ENCODE measurements at regions not wholly inside any gene's neighbourhood (a gene's known extent, or its start where the extent isn't known, plus 50 kb on each side); places are given as distances from the start of the nearest gene placed in this dataset.

- WGBS, 2 donors, result no CpG with 5 or more reads among the region's 1 CpG
- no peak for DNase-seq
- no peak overlapping the region for H3K27ac ChIP-seq
- no peaks in the 10 kb centered on the region for H3K9me3 ChIP-seq
- H3K4me1 ChIP-seq, result no peaks in the 10 kb centered on the region
- intact Hi-C loops (cut with DNase I), result no loop called here
- TF ChIP-seq CTCF (IDR thresholded peaks at IDR 0.05) (no peak), POLR2A (IDR thresholded peaks at IDR 0.05) (no peak)
- H3K4me3 ChIP-seq, result no peak overlapping the region
- H3K36me3 ChIP-seq, result no peaks in the 10 kb centered on the region
- peaks cover 0 to 9% (median 0%) of the 10 kb centered on the region in 4 donors for H3K27me3 ChIP-seq
Observed at GRCh38 chr11:22567759-22568158, 57.9 kb downstream of the FANCF start.

- TF ChIP-seq CTCF (IDR thresholded peaks at IDR 0.05) (no peak), POLR2A (IDR thresholded peaks at IDR 0.05) (no peak)
- DNase-seq, result no peak
- no peak overlapping the region for H3K4me3 ChIP-seq
- H3K27ac ChIP-seq, result no peak overlapping the region
- peaks cover 0 to 9% (median 0%) of the 10 kb centered on the region in 4 donors for H3K27me3 ChIP-seq
- no peaks in the 10 kb centered on the region for H3K4me1 ChIP-seq
- 18% methylated on average over 2 of the region's 2 CpGs; no CpG with 5 or more reads in 1 of the 2 donors for WGBS, 2 donors
- intact Hi-C loops (cut with DNase I), result no loop called here
- no peaks in the 10 kb centered on the region for H3K9me3 ChIP-seq
- H3K36me3 ChIP-seq, result no peaks in the 10 kb centered on the region
Observed at GRCh38 chr11:22566293-22566692, 59.3 kb downstream of the FANCF start.

GRCh38 chr11:22561283-22561682, 64.3 kb downstream of the FANCF start:
- no peak for DNase-seq
- Histone ChIP-seq H3K36me3 (no peaks in the 10 kb centered on the region), H3K4me1 (no peaks in the 10 kb centered on the region), H3K9me3 (no peaks in the 10 kb centered on the region), H3K27ac (no peak overlapping the region), H3K4me3 (no peak overlapping the region), H3K27me3 (no peaks in the 10 kb centered on the region)
- no peak for TF ChIP-seq CTCF (IDR thresholded peaks at IDR 0.05)
- TF ChIP-seq POLR2A (IDR thresholded peaks at IDR 0.05), result no peak
- WGBS, 2 donors, result 85 to 89% methylated on average over 2 of the region's 2 CpGs
- intact Hi-C loops (cut with DNase I), result no loop called here

GRCh38 chr11:22559416-22559815, 66.2 kb downstream of the FANCF start:
- WGBS, 2 donors, result 54 to 61% methylated on average over 2 of the region's 2 CpGs
- H3K27me3 ChIP-seq, result no peaks in the 10 kb centered on the region
- no peak overlapping the region for H3K27ac ChIP-seq
- no peak overlapping the region for H3K4me3 ChIP-seq
- no peaks in the 10 kb centered on the region for H3K36me3 ChIP-seq
- no peaks in the 10 kb centered on the region for H3K4me1 ChIP-seq
- H3K9me3 ChIP-seq, result no peaks in the 10 kb centered on the region
- intact Hi-C loops (cut with DNase I), result no loop called here
- DNase-seq, result no peak
- TF ChIP-seq POLR2A (IDR thresholded peaks at IDR 0.05) (no peak), CTCF (IDR thresholded peaks at IDR 0.05) (no peak)

GRCh38 chr11:22558664-22559063, 67.0 kb downstream of the FANCF start:
- no peak overlapping the region for H3K4me3 ChIP-seq
- TF ChIP-seq POLR2A (IDR thresholded peaks at IDR 0.05) (no peak), CTCF (IDR thresholded peaks at IDR 0.05) (no peak)
- 51 to 55% methylated on average over 4 of the region's 4 CpGs for WGBS, 2 donors

More at GRCh38 chr11:22558664-22559063, 67.0 kb downstream of the FANCF start:
- Histone ChIP-seq H3K27me3 (no peaks in the 10 kb centered on the region), H3K36me3 (no peaks in the 10 kb centered on the region), H3K27ac (no peak overlapping the region), H3K4me1 (no peaks in the 10 kb centered on the region), H3K9me3 (no peaks in the 10 kb centered on the region)
- intact Hi-C loops (cut with DNase I), result no loop called here
- DNase-seq, result no peak

All from esophagus squamous epithelium (tissue), 5 donors.